ENCODE measurements at regions not wholly inside any gene's neighbourhood (a gene's known extent, or its start where the extent isn't known, plus 50 kb on each side); places are given as distances from the start of the nearest gene placed in this dataset.

GRCh38 chr12:67797753-67798152, 149.2 kb downstream of the DYRK2 start:
- DNase-seq = no peak

GRCh38 chr12:67798768-67799167, 150.2 kb downstream of the DYRK2 start:
- no peak for DNase-seq

GRCh38 chr12:67802731-67803130, 154.2 kb downstream of the DYRK2 start:
- DNase-seq = no peak

- no peak for DNase-seq
Measured at GRCh38 chr12:67803278-67803993, 154.9 kb downstream of the DYRK2 start.

GRCh38 chr12:67804168-67804567, 155.6 kb downstream of the DYRK2 start:
- no peak for DNase-seq

- DNase-seq = peak; percentile 64
Measured at GRCh38 chr12:67807814-67808213, 159.3 kb downstream of the DYRK2 start.

- no peak for DNase-seq
Measured at GRCh38 chr12:67810166-67810565, 161.6 kb downstream of the DYRK2 start.

GRCh38 chr12:67811437-67812361, 163.2 kb downstream of the DYRK2 start:
- DNase-seq = peak; percentile 54

- no peak for DNase-seq
Measured at GRCh38 chr12:67813456-67813904, 164.9 kb downstream of the DYRK2 start.

- DNase-seq = no peak
Measured at GRCh38 chr12:67816269-67816668, 167.7 kb downstream of the DYRK2 start.

- DNase-seq = peak; percentile 73
Measured at GRCh38 chr12:67818459-67818903, 169.9 kb downstream of the DYRK2 start.

- no peak for DNase-seq
Measured at GRCh38 chr12:67819902-67820301, 169.3 kb upstream of the IFNG-AS1 start.

- no peak for DNase-seq
Measured at GRCh38 chr12:67820694-67821093, 168.6 kb upstream of the IFNG-AS1 start.

GRCh38 chr12:67822826-67823225, 166.4 kb upstream of the IFNG-AS1 start:
- no peak for DNase-seq

GRCh38 chr12:67826148-67826547, 163.1 kb upstream of the IFNG-AS1 start:
- DNase-seq = peak; percentile 13

- DNase-seq = peak; percentile 48
Measured at GRCh38 chr12:67826946-67827720, 162.1 kb upstream of the IFNG-AS1 start.

- peak; percentile 97 for DNase-seq
Measured at GRCh38 chr12:67827820-67828383, 161.3 kb upstream of the IFNG-AS1 start.

GRCh38 chr12:67829896-67830295, 159.4 kb upstream of the IFNG-AS1 start:
- no peak for DNase-seq

- no peak for DNase-seq
Measured at GRCh38 chr12:67832155-67832554, 157.1 kb upstream of the IFNG-AS1 start.

- DNase-seq = no peak
Measured at GRCh38 chr12:67833602-67834001, 155.6 kb upstream of the IFNG-AS1 start.

GRCh38 chr12:67837876-67838275, 151.4 kb upstream of the IFNG-AS1 start:
- no peak for DNase-seq

GRCh38 chr12:67842124-67842523, 147.1 kb upstream of the IFNG-AS1 start:
- no peak for DNase-seq

GRCh38 chr12:67843257-67843656, 146.0 kb upstream of the IFNG-AS1 start:
- no peak for DNase-seq
